ENCODE measurements at regions not wholly inside any gene's neighbourhood (a gene's known extent, or its start where the extent isn't known, plus 50 kb on each side); places are given as distances from the start of the nearest gene placed in this dataset.
"Not testable (repeated sequence)": the region's sequence is repeated elsewhere in the genome, so short reads cannot be mapped to it uniquely, and the experiment has no call there.

GRCh38 chr1:199474738-199475137, 552.8 kb upstream of the NR5A2 start:
- FAIRE-seq = no peak

DNA sequence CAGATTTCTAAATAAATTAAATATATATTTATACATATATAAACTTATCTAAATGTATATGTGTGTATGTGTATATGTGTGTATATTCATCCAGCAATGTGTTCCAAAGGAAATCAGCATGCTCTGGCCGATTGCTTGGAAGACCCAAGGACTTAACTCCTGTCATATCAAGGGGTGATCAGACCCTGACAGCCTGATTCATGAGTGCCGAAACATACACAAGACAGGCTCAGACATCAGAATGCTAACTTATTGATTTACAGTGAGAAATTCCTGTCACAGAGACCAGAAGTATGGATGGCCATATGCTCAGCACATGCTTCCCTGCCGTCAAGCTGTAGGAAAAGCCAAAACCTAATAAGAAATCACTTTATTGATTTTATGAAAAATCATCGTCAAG, 545.1 kb upstream of the NR5A2 start:
- no peak for FAIRE-seq

GRCh38 chr1:199489594-199489993, 537.9 kb upstream of the NR5A2 start:
- no peak for FAIRE-seq

DNA sequence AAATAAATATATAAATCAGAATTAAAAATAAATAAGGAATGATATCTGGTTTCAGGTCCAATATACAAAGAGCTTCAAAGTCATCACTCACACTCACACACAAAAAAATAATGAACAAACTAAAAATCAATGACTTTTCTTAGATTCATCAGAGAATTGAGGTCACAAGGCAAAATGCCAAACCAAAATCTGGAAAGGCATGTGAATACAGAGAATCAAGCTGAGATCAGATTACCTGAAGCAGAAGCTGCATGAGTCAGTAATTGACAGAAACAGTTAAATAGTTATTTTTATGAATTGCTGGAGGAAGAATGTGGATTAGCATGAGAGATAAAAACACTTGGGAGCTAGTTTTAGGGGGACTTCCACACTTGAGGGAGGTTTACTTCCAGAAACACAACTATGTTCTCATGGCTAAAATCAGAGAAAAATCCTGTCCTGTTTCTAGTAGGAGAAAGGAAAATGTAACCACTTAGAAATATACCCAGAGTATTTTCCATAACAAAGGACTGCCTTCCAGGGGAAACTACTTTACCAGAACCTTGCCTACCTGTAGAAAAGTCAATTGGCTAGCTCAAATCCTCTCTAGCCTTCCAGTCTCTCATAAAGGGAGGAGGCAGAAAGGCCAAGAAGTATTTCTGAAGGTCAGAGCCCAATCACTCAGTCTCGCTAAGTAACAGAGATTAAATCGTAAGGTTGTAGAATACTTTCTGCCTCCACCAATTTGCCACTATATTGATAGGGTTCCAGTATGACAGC, 536.6 kb upstream of the NR5A2 start:
- peak; percentile 24 for FAIRE-seq

GRCh38 chr1:199495432-199495831, 532.1 kb upstream of the NR5A2 start:
- no peak for FAIRE-seq

DNA sequence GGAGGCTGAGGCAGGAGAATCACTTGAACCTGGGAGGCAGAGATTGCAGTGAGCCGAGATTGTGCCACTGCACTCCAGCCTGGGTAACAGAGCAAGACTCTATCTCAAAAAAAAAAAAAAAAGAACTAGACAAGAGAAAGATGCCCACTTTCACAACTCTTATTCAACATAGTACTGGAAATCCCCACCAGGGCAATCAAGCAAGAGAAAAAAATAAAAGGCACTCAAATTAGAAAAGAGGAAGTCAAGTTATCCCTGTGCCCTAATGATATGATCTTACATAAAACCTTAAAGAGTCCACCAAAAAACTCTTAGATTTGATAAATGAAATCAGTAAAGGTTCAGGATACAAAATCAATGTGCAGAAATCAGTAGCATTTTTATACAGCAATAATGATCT, 528.7 kb upstream of the NR5A2 start:
- not testable (repeated sequence) for FAIRE-seq

DNA sequence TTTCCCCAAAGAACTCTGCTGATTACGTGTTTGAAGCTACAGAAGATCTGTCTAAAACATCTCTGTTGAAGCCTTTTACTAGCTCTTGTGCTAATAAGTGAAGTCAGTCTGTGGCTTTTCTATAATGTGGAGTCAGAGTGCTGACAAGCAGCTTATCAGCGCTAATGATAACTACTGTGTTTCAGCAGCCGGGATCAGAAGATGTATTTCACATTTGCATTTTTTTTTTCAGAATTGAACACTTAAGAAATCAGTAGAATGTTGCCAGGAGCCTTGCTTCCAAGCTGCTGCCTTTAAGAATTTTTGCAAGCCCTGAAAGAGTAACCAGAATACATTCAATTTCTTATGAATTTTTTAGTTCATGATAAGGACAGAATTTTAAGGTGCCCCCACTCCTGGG, 519.4 kb upstream of the NR5A2 start:
- FAIRE-seq = no peak

DNA sequence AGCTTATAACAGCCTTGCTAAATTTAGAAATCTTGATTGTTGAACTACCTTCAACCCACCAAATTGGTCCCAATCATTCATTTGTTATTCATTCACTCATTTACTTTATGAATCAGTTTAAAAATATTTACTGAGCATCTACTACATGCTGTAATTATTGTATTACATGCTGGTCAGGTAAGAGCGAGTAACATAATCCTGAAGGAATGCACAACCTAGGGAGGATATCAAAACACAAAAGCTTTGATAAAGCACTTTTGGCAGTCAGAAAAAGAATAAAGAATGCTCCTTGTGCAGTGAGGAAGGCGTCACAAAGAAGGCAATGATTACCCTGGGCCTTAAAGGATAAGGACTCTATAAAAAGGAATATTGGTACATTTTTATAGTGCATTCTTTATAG, 518.9 kb upstream of the NR5A2 start:
- FAIRE-seq = no peak

GRCh38 chr1:199509456-199509855, 518.1 kb upstream of the NR5A2 start:
- FAIRE-seq = no peak

DNA sequence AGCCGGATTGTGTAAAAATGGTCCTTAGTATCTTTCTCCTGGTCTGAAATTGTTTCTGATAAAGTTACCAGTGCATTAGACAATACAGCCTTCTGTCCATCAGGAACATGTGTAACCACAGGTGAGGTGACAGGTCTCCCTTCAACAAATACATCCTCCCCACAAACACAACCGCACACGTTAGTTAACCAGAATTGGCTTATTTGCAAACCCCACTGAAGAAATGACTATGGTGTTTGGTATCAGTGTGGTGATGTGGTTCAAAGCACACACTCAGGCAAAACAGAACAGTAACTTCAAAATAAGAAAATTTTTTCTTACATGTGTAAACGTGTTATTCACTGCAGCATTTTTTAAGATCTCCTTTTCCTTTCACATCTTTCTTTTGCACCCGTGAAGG, 517.2 kb upstream of the NR5A2 start:
- FAIRE-seq = no peak

- no peak for FAIRE-seq
Observed at GRCh38 chr1:199512037-199512710, 515.3 kb upstream of the NR5A2 start.

DNA sequence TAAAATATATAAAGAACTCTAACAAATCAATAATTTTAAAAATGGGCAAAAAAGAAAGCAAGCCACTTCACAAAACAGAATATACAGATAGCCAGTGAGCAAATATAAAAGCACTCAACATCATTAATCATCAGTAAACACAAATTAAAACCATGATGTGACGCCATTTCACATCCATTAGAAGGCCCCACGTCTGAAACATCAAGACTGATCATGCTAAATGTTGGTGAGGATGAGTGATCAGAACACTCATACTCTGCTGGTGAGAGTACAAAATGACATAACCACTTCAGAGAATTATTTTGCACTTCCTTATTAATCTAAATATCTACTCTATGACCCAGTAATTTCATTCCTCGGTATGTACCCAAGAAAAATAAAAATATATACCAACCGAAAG, 512.2 kb upstream of the NR5A2 start:
- FAIRE-seq = no peak

DNA sequence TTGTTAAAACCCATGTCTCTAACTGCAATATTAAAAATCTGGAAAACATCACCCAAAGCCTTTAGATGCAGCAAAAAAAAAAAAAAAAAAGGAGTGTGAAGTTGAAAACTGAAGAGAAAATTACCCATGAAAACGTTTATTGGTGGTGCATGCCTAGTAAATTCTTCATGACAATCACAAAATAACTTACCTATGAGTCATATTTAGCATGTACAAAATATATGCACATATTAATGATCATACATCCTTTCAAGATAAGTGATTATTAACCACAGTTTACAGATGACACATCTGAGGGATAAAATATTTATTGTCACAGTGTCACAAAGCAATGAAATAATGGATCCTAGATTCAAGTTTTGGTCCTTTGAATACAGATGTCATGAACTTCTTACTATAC, 505.2 kb upstream of the NR5A2 start:
- no peak for FAIRE-seq

DNA sequence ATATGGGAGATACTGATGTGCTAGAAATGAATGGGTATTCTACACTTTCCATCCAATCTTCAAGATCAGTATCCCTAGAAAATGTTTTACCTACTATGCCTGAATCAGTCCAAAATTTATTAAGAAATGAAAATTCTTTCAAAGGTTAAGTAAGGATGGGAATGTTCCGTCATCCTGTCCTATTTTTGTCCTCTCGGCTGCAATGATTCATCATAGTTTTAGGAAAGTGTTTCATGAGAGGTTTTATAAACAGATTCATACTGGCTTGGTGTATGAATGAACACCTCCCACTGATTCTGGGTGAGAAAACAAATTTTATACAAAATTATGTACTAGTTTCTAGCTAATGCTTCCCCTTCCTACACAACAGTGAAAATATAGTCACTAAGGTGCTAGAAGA, 504.6 kb upstream of the NR5A2 start:
- FAIRE-seq = no peak

- FAIRE-seq = no peak
Observed at GRCh38 chr1:199529324-199529723, 498.2 kb upstream of the NR5A2 start.

DNA sequence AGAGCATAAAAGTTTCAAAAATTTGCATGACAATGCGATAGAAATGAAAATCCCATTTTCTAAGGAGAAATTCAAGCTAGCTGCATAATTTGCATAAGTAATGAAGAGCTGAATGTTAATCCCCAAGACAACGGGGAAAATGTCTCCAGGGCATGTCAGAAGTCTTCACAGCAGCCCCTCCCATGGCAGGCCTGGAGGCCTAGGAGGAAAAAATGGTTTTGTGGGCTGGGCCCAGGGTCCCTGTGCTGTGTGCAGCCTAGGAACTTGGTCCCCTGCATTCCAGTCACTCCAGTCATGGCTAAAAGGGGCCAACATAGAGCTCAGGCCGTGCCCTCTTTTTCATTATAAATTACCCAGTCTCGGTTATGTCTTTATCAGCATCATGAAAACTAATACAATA, 494.1 kb upstream of the NR5A2 start:
- FAIRE-seq = not testable (repeated sequence)

- no peak for FAIRE-seq
Observed at GRCh38 chr1:199545780-199546179, 481.7 kb upstream of the NR5A2 start.

DNA sequence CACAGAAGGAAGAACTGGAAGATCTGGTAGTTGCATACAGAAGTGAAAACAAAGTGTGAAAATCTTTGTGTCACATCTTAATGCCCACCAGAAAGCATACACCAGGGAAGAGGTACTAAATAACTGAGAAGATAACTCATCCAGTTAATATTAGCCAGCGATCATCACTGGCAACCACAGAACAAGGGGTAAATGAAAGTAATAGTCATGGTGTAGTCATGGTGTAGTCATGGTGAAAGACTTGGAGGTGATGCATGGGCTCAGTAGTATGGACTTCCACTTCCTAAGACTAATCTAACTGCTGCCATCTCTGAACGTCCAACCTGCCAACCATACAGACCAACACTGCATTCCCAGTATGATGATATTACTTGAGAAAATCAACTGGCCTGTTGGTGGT, 481.2 kb upstream of the NR5A2 start:
- FAIRE-seq = no peak

DNA sequence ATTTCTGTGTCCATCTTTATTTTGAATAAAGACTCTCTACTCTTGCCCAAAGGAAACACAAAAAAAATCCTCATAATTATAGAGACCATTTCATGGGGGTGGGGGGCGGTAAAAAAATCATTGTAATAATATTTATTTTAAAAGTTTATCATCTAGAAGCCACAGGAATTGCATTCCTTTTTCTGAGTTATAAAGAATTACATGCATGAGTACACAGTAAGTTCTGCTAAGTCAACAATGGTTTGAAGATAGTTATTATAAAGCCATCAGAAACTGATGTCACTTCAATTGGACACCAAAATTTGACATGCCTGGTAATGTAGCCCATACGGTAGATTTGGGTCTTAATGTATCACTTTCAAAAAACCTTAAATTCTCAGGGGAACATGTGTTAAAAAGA, 478.1 kb upstream of the NR5A2 start:
- FAIRE-seq = no peak

GRCh38 chr1:199550199-199551065, 477.1 kb upstream of the NR5A2 start:
- FAIRE-seq = no peak

GRCh38 chr1:199551967-199552565, 475.4 kb upstream of the NR5A2 start:
- FAIRE-seq = peak; percentile 73

DNA sequence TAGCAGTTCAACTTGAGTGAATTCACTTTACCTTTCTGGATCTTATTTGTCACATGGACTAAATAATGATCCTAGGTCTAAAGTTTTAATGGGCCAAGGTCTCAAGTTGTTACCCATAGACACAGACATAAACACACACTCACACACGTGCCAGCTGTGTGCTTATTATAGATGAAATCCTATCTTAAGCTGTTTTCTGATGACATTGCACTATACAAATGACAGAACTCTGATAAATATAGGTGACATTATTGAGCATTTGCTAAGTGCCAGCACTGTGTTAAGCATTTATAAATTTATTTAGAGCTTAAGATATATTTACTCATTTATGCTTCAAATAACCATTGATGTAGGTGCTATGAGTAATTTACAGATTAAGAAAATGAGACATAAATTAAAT, 474.4 kb upstream of the NR5A2 start:
- no peak for FAIRE-seq

- no peak for FAIRE-seq
Observed at GRCh38 chr1:199561334-199561733, 466.2 kb upstream of the NR5A2 start.
